ENCODE measurements at regions not wholly inside any gene's neighbourhood (a gene's known extent, or its start where the extent isn't known, plus 50 kb on each side); places are given as distances from the start of the nearest gene placed in this dataset.

DNA sequence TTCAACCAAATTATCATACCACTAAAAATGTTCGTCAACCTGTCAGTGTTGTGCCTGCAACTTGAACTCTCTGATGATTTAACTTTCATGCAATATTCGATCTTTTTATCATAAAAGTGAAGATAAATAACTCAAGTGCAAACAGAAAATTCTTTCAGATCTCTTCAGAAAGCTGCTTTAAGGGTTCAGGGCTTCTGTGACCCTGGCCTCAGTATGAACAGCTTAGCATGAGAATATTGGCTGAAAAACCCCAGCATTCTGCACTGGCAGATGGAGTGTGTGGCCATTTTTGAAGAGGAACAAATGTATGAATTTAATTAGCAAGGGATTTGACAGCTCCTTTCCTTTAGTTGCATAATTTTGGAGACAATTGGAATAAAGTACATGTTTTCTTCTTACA is 851.4 kb upstream of the SOX11 start:
- no peak for DNase-seq (ENCODE audit: low read depth in 3 of 3)

DNA sequence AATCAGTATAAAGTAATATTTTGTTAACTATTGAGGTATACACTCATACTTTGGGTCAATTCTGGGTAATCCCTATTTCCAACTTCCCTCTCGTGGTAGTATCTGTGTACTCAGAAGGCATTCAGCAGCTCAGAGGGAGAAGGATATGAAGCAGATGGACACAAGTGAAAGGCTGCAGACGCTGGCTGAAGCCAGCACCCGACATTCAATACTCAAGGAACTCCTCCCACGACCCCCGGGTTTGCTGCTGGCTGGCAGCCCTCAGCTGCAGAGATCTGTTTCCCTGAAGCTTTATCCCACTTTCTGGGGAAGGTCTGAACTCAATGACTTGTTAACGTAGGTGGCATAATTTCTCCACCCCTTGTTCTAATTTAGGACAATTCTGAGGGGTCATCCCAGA is 847.3 kb upstream of the SOX11 start:
- no peak for DNase-seq (ENCODE audit: low read depth in 3 of 3)

DNA sequence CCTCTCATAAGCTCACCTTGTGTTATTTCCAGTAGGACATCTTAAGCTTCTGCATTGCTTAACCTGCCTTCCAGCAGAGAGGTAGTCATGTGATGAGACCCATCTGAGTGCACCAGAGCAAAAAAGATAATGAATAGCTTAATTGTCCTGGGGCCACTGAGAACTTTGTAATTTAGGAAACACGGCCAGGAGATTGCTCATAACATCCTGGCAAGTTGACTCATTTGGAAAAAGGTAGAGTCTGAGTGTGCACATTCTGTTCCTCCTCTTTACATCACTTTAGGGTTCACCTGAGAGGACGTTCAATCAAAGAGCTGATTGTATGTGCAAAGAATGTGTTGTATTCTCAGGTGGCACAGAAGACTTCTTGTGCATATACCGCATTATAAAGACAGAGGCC is 830.2 kb upstream of the SOX11 start:
- no peak for DNase-seq (ENCODE audit: low read depth in 3 of 3)

DNA sequence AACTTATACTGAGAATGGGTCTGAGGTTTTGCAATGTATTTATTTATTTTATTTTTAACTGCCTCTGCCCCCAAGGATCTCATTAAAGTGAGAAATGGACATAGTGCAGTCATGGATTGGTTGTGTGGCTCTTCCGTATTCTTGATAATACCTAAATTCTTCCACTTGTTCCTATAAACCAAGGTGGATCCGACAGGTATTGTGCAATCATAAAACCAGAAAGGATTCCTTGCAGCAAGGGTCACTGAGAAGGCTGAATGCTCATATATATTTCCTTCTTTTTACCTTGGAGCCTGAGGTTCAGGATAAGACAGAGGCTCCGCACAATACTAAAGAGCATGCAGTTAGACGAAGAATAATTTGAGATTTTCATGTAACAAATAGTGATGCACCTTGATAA is 826.0 kb upstream of the SOX11 start:
- DNase-seq (ENCODE audit: low read depth in 3 of 3) = no peak

DNA sequence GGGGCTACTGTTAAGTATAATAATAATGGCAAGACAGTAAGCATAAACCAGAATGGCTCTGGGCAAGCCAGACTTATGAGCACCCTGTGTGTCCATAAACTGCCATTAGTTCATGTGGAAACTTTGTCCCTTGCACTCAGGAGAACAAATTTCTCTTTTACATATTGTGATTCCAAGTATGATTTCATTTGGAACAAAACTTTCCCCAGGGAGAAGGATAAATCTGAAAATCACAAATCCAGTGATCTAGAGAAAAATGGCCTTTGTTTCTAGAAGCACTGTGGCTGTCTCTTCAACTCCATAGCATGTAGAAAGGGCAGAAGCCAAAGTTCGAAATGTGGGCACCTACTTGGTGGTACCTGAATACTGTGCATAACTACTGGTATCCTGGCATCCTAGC is 823.7 kb upstream of the SOX11 start:
- DNase-seq (ENCODE audit: low read depth in 3 of 3) = no peak

DNA sequence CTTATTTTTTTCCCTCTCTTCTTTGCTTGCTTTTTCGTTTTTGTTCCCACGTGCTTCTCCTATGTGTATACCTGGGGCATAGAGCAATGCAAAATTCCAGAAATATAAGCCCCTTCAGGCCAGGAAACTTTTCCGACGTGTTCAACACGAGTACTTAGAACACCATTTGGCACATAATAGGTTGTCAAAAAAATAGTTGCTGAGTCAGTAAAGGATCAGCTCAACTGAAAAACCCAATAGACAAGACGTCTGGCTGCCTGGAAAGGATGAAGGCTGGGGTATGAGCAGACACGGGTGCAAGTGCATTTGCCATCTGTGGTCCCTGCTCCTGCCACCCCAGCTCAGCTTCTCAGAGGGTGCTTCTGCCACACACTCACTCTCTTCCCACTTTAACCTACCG is 823.0 kb upstream of the SOX11 start:
- DNase-seq (ENCODE audit: low read depth in 3 of 3) = no peak

DNA sequence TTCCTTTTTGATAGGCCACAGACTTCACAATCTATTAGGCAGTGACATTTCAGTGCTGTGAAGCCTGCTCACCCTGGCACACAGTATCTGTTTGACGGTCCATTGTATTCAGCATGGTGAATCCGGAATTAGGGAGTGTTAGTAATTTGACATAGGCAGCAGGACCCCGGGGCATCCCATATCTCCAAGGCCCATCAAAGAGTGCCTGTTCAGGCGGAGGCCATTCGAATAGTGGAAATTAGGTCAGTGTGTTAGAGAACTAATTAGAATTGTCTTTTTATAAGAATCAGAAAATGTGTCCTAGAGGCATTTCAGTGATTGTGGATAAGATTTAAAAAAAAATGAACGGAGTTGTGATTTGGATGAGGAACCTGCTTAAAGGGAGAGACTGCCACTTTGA is 818.8 kb upstream of the SOX11 start:
- no peak for DNase-seq (ENCODE audit: low read depth in 3 of 3)

DNA sequence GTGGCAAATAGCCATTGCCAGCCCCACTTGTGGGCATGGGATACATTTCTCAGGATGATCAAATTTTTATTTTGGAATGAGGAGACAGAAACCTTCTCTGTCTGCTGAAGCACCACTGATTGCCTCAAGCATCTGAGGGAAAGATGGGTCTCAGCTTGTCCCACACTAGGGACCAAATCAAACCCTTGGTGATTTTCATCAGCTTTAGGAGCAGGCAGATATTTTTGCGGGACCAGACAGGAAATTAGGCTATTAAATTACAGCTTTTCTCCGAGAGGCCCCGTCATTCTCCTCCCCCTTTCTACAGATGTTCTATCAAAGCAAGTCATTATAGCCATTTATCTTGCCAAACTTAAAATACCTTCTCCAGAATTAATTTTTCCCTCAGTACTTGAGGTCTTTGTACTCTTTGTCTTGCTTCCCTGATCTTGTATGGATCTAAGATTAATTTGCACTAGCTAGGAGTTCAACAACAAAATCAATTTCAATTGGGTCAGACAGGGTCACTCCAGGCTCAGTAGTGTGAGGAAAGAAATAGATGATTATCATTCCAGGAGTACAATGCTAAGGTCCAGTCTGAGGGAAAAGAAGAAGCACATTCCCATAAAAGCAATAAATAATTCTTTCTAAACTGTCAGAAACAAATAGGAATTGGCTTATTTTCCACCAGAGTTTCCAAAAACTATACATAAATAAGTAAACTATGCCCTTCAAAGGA is 818.1 kb upstream of the SOX11 start:
- no peak for DNase-seq (ENCODE audit: low read depth in 3 of 3)

DNA sequence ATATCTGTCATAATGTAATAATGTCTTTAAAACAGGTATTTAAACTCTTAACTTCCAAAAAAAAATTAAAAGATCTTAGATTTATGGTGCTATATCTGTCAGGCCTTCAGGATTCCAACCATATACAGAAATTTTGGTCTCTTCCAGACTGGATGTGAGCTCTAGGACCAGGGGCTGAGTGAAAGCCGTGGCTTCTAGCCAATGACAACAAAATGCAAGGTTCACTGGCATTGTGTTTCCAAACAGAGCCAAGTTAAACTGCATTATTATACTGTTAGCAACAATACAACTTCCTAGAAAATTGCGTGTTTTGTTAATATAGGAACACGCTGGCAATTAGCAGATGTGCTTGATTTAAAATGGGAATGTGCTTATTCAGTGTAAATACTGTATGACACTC is 809.8 kb upstream of the SOX11 start:
- DNase-seq (ENCODE audit: low read depth in 3 of 3) = no peak

DNA sequence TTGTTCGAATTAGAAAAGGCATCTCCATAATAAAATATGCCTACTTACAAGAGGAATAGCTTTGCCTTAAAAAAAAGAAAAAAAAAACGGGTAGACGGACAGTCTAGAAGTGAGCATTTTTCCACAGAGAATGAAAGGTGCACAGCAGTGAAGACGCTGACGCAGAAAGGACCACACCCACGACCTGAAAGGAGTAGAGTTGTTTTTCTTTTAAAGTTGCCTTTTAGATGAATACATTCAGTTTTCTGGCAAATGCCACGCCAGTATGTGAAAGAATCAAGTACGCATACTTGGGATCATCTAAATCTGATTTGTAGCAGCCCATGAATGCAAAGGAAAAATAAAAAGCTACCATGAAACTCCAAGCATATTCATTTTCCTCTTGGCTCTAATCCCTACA is 809.2 kb upstream of the SOX11 start:
- no peak for DNase-seq (ENCODE audit: low read depth in 3 of 3)

DNA sequence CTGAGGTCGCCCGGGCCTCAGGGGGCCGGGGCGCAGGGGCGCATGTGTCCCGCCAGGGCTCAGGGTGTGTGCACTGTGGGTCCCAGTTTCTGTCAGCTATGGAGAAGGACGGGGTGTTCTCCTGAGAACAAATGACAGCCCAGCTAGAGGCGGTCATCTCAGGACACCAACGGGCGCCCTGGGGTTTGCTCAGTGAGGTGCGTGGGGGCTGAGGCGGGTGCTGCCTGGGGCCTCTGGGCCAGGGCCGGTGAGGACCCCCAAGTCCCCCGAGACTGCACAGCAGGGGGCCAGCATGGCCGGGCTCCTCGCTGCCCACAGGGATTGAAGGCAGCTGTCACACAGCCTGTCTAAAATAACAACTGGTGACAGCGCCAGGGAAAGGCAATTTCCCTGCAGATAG is 808.8 kb upstream of the SOX11 start:
- DNase-seq (ENCODE audit: low read depth in 3 of 3) = no peak

DNA sequence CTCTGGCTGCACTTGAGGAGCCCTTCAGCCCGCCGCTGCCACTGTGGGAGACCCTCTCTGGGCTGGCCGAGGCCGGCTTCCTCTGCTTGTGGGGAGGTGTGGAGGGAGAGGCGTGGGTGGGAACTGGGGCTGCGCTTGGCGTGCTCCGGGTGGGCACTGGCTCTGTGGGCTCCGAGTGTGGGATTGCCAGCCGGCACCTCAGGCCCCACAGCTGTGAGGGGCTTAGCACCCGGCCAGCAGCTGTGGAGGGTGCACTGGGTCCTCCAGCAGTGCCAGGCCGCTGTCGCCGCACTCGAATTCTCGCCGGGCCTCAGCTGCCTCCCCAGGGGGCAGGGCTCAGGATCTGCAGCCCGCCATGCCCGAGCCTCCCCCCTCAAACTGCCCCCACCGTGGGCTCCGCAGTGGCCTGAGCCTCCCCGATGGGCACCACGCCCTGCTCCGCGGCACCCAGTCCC is 808.0 kb upstream of the SOX11 start:
- no peak for DNase-seq (ENCODE audit: low read depth in 3 of 3)

DNA sequence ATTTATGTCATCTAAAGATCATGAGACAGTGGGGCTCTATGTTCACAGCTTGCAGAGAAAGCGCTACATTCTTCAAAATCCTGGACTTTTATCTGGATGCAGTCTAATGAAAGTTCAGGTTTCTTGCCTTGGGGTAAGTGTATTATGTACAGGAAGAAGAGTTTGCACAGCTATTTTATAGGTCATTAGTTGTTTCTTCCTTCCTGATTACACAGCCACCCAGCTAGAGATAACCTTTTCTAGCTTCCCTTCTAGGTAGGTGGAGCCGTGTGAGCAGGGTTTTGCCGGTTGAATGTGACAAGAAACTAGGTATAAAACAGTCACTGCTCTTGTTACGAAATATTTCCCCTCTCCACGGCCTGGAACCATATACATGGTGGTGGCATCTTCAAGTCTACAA is 800.8 kb upstream of the SOX11 start:
- DNase-seq (ENCODE audit: low read depth in 3 of 3) = no peak

DNA sequence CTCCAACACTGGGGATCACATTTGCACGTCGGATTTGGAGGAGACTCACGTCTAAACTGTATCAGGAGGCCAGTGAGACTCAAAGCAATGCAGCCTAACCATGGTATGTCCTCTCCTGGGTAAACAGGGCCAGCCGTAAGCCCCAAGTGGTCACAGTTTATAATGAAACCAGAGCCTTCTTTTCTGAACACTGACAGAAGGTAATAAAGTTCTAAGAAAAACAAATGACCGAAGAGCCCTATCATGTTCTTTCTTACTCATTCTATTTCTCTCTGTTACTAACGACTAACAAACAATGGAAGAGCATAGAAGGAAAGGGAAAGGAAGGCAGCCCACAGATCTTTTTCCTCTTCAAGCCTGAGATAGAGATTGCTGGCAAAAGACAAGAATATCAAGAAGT is 796.8 kb upstream of the SOX11 start:
- no peak for DNase-seq (ENCODE audit: low read depth in 3 of 3)

DNA sequence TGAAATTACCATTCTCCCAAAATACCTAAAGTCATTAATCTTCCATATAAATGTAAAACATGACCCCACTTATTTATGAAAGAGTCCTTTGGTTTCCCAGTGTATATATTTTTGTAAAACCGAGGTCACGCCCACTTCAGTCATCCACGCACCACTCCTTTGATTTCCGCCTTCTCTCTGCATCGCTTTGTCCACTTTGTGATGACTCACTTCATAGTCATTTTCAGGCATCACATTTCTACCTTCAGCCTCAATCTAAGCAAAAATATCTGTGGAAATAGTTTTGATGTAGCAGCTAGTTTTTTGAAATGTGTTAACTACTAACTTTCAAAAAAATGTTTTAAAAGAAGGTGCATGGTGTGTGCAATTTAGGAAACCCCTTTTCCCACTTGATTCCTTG is 793.5 kb upstream of the SOX11 start:
- no peak for DNase-seq (ENCODE audit: low read depth in 3 of 3)

DNA sequence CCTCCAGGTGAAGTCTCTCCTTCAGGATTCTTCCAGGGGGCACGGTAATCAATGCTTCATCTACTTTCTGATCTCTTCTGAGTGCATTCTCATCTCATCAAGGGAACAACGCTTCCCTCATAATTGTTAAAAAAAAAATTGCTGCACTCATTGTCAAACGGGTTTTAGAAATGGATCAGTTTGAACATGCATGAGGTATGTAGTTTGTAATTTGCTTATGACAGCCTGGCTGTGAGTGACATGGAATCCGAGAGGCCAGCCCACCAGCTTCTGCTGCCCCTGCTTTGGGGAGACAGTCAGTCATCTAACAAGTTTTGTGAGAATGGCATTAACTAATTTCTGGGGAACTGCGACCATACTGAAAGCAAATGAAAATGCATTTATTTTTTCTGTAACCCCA is 791.9 kb upstream of the SOX11 start:
- no peak for DNase-seq (ENCODE audit: low read depth in 3 of 3)

DNA sequence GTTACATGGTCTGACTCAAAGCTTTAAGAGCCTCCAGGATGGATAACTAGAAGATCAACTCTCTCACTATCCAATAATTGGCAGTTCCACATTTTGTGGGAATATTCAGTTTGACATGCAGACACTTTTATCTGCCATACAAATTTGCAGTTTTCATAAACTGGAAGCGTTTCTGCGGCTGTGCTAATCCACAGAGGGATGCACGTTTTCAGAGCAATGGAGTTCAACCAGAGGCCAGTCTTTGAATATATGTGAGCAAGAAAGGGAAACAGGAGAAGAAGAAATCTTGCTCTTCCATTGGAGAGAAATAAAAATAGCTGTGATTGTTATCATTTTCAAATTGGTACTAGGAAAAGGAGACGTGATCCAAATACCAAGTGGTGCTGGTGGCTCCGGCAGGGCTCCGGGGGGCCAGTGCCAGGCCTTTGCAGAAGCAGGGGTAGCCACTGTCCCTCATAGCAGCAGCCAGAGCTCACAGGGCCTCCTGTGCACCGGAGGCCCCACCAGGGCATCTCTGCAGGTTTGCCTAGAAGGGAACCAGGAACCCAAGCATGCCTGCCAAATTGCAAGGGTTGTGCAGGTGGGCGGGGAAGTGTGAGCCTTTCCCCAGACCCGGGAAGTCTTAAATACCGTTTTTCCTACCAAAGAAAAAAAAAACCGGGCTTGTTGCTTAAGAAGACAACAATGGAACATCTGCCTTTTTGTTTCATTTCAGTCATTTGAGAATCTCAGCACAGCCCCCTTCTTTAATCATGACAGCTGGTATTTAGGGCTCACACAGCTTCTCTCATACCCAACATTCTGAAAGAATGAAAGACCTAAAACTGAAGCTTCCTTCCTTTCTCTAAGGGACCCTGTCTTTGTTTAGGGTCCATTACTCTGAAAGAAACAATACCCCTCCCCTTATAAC is 791.1 kb upstream of the SOX11 start:
- DNase-seq (ENCODE audit: low read depth in 3 of 3) = no peak

DNA sequence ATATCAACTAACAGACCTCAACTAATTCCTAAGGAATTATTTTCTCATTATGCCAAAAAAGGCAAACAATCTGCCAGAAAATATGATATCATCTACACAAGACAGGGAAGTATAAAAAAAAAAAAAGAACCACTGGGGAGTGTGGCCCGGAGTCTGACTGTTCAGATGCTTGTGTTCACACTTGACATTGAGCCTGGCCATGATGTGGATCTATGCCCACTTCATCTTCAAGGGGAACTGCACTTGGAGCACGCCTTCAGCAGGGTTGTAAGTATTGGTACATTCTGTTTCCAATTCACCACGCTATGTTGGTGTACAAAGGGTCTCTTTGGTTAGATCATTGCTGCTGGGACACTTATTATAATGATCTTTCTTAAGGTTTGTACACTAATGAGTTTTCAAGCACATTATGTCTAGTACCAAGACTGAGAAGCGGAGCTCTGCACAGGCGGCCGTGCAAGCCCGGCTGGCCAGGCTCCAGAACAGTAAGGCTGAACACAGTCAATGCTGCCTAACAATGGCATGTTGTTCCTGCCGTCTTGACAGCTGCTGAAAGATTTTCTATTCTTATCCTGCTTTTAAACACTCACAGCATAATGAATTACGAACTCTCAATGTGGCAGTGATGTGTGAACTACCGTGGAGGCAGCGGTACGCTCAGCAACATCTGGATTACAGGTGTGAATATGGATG is 788.4 kb upstream of the SOX11 start:
- DNase-seq (ENCODE audit: low read depth in 3 of 3) = no peak

DNA sequence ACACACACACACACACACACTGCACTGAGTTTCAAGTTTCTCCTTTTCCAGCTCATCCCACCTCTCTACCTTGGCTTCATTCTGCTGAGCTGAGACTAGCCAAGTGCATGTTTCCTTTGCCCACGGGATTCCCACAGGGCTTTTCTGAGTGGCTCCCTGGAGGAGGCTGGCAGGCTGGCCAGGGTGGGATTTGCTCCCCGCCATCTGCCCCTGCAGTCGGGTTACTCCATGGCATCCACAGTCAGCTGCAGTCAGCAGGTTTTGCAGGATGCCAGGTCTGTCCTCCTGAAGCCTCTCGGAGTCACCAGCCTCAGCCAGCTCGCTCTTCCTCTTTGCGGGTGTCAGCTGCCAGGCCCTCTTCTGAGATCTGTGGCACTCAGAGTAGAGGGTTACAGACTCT is 783.7 kb upstream of the SOX11 start:
- no peak for DNase-seq (ENCODE audit: low read depth in 3 of 3)

DNA sequence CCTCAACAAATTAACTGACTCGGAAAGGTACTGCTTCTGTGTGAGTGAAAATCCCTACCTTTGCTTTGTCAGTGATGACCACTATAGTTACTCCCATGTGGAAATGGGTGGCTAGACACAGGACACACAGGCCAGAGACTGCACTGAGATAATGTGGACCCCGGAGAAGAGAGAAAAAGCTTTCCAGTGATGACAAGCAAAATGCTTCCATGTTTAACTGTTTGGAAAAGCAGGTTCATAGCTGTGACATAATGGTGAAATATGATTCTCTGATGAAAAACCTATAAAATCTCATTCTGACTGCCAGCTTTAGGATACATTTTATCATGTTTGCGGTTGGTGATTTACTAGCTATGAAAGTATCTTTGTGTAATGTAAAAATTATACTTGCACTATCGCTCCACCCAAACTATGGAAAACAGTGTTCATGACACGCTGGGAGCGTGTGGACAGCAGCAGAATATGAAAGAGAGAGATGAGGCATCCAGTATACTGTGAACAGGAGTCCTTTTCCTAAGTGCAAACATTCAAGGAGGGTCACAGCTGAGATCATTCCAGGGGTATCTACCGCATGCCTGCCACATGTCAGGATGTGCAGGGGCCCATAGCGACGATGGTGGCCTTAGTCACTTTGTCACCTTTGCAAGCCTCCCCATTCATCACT is 782.7 kb upstream of the SOX11 start:
- no peak for DNase-seq (ENCODE audit: low read depth in 3 of 3)

DNA sequence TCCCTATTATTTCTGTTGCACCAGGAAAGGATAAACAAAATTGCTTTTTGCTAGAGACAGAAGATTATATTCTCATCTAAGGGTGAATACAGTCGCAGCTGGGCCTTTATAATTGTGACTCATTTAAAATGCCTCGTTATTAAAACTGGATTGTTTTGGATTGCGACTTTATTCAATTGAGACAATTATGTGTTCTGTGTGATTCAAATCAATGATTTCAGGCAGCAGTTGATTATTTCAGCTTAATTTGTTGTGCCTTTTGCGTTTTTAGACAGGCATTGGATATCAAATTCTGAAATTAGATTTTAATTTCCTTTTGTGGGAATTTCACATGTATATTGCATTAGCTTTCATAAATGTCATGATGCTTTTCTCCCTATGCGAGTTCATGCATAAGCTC is 778.1 kb upstream of the SOX11 start:
- DNase-seq (ENCODE audit: low read depth in 3 of 3) = no peak

DNA sequence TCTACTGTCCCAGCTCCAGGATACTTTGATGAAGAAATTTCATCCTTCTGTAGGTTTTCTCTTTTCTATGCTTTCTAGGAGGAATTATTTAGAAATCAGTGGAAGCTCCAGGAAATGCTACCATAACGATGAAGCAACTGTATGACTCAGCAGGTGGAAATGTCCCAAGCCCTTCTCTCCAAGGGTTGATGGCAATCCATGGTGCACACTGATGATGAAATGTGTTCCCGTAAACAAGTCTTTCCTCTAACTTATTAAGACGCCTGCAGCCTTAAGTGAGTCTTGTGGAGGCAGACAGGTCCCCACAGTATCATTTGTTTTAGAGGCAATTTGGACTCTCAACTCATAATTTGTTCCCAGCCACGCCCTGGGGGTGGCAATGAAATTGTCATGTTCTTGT is 777.6 kb upstream of the SOX11 start:
- no peak for DNase-seq (ENCODE audit: low read depth in 3 of 3)
